ENCODE measurements at regions not wholly inside any gene's neighbourhood (a gene's known extent, or its start where the extent isn't known, plus 50 kb on each side); places are given as distances from the start of the nearest gene placed in this dataset.
"Not testable (repeated sequence)": the region's sequence is repeated elsewhere in the genome, so short reads cannot be mapped to it uniquely, and the experiment has no call there.

DNA sequence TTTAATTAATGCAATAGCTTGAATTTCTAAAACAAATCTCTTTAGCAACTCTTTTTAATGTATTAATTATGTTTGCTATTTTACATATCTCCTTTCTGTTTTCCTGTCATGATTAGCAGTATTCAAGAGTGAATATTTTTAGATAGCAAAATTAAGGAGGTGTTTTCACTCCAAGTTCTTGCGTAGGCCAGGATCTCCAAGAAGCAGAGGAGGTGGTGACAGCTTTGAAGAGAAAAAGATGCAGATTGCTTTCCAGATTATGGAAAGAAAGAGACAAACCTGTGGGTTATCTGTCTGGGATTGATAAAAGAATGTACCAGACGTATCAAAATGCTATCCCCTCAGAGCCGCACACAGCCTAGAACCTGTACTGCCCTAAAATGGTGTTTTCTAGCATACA lies 163.5 kb upstream of the FAM98A start:
- FAIRE-seq (no peak), DNase-seq (ENCODE audit: low spot score) (no peak)

DNA sequence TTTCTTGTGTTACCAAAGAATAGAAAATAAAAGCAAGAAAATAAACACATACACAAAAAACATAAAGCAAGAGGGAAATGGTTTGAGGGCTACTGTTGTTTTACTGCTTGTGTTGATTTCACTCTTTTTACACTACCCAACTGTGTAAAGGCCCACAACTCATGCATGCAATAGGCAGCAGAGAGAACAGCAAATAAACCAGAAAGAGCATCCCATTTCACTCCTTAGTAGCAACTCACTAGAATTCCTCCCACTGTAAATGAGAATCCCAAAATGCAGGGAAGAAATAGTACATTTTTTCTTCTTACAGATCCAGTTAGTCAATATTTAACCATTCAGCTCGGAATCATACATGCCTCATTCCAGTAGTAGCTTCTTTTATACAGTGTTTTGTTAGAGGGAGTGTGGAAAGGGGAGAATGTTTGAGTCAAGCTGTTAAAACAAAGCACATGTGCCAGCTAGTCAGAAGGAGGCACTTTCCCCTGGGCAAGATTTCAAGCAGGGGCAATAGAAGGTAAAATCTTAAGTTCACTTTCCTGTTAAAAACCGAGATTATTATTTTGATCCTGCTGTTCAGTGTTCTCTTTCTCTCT lies 147.2 kb upstream of the FAM98A start:
- FAIRE-seq = no peak
- no peak for DNase-seq (ENCODE audit: low spot score)

DNA sequence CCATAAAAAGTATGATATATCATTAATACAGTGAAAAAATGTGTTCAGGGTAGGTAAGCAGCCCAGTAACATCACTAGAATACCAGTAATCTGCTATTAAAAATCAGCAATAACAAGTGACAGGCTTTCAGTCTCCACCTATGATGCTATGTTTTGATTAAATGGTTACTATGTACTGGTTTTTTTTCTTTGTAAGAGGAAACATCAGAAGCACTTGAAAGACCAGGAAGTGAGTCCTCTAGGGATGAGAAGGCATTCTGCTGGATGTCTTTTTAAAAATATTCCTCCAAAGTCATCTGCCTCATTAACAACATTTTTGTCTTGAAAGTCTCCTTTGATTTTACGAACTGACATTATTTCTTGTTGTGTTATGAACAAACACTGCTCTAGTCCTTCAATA lies 136.0 kb upstream of the FAM98A start:
- FAIRE-seq (no peak), DNase-seq (ENCODE audit: low spot score) (no peak)

DNA sequence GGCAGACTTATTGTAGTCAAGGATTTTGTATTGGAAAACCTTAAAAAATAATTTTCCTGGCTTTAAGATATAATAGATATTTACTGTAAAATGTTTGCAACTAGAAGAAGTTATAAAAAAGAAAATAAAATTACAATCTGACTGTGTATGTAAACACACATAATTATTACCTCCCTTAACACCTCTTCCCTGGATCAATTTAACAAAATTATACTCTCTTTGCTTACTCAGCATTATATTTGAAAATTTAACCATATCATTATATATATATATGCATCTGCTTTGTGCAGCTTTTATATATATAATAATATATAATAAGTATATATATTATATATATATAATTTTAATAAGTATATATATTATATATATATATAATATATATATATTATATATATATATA lies 131.7 kb upstream of the FAM98A start:
- DNase-seq (ENCODE audit: low spot score) (no peak), FAIRE-seq (no peak)

DNA sequence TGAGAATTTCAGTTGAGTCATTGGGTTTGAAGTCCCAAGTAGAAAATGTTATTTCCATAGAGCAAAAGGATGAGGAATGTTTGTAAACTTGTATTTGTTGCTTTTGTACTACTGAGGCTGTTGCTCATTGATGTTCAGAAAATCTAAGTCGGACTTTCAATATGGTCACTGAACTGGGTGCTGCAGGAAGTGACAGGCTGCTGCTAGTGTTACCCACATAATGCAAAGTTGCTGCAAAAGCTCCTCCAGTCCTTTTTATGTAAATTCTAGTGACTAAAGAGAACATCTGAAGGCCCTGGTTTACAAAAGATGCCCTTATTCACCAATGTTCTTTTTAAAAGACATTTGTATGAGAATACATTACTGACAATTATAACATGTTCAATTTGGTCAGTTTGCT lies 131.1 kb upstream of the FAM98A start:
- DNase-seq (ENCODE audit: low spot score) (no peak), FAIRE-seq (no peak)

DNA sequence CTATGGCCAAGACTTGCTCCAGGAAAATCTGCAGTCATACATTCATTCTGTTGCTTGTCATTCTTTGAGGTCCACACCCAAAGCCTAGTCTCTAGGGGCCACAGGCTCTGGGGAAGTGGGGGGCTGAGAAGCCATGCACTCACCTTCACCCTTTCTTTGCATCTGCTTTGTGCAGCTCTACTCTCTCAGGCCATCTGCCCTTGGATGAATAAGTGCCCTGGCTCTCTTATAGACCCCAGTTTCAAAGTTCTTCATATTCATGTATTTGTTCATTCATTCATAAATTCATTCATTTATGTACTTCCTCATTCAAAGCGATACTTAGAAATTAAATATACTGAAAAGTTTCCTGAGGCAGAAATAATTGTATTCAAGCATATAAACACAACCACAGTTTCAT lies 130.3 kb upstream of the FAM98A start:
- DNase-seq (ENCODE audit: low spot score) = no peak
- no peak for FAIRE-seq

DNA sequence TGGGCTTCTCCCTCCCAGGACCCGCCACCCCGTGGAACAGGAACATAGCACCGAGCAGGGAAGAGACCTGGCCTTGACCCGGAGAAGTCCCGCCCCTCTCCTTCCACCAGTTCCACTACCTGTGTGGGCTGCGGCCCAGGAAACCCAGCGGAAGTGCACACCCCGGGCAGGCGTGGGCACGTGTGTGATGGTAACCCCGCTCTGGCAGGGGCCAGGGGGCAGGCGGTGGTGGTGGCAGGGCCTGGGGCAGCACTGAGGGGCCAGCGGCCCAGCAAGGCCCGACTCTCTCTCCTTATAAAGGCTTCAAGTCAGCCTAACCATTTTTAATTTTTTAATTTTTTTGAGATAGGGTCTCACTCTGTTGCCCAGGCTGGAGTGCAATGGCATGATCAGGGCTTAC lies 129.0 kb upstream of the FAM98A start:
- DNase-seq (ENCODE audit: low spot score) (no peak), FAIRE-seq (no peak)

DNA sequence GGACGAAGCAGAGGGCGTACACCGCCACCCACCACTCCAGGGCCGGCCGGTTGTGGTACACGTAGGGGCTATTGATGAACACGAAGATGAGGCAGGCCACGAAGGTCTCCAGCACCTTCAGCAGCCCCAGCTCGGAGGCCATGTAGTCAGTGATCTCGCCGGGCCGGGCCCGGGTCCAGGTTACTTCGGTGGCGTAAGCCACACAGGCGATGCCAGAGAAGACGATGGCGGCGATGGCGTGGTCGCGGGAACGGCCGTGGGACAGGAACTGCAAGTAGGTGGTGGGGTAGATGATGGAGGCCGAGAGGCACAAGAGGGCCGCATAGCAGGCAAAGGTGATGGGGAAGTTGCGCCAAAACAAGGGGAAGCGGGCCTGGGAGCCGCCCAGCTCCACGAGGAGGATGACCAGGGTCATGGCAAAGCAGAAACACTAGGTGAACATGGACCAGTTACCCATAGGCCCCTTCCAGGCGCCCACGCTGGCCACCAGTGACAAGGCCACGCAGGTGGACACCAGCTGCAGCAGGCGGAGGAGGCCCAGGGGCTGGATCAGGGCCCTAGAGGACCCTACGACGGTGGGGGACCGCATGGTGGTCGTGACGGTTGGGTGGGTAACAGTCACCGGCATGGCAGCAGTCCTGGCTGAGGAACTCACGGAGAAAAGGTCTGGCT lies 128.4 kb upstream of the FAM98A start:
- DNase-seq (ENCODE audit: low spot score) (no peak), FAIRE-seq (no peak)

DNA sequence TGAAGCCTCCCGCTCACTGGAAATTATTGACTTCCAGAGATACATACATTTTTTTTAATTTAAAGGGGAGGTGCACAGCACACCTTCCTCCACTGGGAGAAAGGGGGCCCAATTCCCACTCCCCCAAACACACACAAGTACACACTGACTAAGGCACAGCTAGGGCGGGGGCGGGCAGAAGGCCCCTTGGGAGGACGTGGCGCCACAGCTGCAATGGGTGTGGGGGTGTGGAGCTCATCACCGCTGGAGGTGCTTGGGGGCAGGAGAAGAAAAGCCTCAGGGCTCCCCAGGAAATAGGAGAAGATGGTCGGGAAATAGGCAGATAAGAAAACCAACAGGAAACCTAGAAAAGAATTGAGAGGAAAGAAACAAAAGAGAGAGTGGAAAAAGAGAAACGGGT lies 127.3 kb upstream of the FAM98A start:
- no peak for FAIRE-seq
- DNase-seq (ENCODE audit: low spot score) = no peak

DNA sequence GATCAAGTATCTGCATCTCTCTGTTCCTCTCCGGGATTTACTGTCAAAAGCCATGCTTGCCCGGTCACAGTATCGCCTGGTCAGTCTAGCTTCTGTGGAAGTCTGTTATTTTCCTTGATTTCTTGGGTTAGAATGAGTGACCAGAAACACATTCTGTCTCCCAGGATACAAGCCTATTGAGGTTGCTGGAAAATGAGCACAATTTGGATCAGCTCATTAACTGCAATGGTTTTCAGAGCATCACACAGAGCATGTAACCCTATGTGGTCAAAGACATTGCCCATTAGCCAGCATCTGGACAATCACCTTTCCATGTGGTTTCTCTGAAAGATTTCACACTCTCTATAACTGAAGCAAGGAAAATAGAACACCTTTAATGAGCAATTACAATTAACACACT lies 124.2 kb upstream of the FAM98A start:
- FAIRE-seq (no peak), DNase-seq (ENCODE audit: low spot score) (no peak)

DNA sequence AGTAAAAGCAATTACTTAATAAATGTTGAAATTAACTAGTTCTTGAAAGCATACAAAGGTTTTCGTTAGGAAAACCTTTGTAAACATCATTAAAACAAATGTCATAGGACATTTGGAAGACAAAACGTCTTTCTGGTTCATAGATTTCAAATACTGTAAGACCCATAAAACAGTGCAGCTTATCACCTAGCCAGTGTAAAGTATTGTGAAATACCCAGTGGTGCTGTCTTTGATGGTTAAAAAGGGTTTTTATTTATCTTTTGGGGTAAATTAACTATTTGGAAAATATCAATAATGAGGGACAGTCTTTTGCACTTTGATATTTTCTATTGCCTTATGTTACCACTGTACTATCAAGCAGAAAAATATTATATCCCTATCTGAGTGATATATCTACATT lies 120.0 kb upstream of the FAM98A start:
- DNase-seq (ENCODE audit: low spot score) (no peak), FAIRE-seq (no peak)

DNA sequence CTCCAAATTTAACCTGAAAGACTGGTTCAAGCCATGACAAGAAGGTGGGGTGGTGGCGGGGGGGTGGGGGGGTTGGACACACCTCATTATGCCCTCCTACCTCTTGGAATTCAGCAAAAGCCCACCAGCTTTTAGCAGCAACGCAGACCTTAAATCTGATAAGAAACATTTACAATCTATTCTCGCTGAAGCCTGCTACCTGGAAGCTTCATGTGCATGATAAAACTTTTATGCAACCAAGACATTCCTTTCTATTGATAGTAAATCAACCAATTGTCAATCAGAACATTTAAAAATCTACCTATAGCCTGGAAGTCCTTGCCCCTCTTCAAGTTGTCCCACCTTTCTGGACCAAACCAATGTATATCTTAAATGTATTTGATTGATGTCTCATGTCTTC lies 113.6 kb upstream of the FAM98A start:
- no peak for FAIRE-seq
- DNase-seq (ENCODE audit: low spot score) = no peak

DNA sequence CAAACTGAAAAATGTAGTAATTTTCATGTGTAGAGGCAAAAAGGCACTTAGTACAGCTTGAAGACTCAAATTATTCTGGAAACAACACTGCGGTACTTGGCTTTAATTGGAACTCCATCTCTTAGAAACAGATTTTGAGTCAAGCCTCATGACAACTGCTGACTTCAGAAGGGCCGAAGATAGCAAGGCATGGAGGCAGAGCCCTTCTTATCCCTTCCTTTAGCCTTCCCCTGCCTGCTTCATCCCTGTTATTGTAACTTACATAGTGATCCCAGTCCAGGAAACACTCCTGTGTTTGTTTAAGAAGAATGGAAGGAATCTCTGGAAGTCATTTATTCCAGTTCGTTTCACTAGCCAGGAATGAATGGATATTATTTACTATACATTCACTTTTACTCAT lies 110.9 kb upstream of the FAM98A start:
- FAIRE-seq = no peak
- no peak for DNase-seq (ENCODE audit: low spot score)

DNA sequence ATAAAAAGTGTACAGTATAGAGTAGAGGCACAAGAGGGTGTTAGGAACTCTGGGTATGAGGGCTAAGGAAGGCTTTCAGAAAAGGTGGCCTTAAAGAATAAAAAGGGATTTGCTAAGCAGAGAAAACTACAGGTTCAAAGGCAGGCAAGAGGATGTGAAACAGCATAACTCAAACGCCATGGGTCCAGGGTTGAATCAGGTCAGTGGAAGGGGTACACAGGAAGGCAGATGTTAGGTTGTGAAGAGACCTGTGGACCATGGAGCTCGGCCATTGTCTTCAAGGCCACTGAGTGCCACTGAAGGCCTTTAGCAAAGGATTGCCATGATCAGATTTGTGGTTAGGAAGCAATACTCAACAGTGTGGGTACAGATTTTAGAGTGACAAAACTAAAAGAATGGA lies 108.2 kb upstream of the FAM98A start:
- DNase-seq (ENCODE audit: low spot score) = no peak
- peak; percentile 5 for FAIRE-seq

DNA sequence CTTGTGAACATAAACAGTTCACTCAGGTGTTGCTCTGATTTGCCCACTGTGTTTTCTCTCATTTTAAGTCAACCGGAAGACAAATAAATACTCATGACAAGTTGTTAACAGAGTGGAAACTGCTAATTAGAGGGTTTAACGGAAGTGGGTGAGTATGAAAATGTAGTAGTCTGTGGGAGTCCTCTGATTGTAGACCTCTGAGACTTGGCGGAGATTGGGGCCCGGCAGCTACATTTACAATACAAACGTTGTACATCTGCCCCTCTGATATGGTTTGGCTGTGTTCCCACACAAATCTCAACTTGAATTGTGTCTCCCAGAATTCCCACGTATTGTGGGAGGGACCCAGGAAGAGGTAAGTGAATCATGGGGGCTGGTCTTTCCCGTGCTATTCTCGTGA lies 107.3 kb upstream of the FAM98A start:
- DNase-seq (ENCODE audit: low spot score) = no peak
- FAIRE-seq = peak; percentile 27

DNA sequence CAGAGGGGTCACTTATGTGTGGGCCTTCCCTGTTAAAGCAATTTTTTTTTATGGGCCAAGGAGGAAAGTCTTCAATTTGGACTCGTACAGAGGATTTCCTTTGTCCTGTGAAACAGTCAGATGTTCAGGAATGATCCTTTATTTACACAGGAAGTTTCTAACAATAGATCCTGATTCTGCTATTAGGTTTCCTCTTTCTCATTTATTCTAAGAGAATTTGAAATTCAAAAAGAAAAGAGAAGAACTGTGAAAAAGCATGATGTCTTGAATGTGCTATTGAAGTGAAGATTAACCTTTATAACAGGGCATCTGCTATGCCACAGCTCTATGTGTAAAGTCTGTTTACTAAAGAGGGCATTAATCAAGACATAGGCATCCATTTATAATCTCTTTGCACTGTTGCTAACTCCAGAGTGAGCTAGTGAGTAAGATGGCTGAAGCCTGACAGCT lies 105.3 kb upstream of the FAM98A start:
- DNase-seq (ENCODE audit: low spot score) (no peak), FAIRE-seq (no peak)

DNA sequence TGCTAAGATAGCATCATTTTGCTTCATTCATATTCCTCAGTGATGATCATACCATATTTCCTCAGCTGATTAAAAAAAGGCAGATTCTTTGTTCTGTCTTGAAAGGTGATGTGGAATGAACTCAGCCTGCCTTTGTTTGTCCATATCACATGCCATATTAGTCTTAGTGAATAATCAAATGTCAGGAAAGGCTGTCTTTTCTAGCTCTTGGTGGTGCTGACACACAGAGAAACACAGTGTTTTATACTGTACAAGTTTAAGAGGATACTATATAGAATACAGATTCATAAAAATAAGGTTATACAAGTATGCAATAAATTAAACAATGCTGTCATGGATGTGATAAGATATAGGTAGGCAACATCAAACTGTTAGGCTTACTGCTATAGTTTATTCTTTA lies 97.1 kb upstream of the FAM98A start:
- FAIRE-seq (no peak), DNase-seq (ENCODE audit: low spot score) (no peak)

DNA sequence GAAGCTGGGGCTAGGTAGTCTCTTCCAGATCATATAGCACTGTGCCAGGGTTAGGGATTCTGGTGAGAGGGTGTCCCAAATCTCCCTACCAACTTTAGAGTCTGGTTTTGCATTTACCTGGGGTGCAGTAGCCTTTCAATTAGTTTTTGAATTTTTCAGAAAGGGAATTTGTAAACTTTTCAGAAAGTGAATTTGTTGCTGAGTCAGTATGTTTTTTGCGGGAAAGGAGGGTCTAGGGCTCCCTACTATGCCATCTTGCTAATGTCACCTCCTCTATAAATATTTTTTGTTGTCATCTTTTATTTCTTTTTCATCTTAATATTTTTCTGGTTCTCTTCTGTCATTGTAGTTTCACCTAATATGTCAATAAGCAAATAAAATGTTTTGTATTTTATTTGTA lies 95.8 kb upstream of the FAM98A start:
- no peak for FAIRE-seq
- no peak for DNase-seq (ENCODE audit: low spot score)

DNA sequence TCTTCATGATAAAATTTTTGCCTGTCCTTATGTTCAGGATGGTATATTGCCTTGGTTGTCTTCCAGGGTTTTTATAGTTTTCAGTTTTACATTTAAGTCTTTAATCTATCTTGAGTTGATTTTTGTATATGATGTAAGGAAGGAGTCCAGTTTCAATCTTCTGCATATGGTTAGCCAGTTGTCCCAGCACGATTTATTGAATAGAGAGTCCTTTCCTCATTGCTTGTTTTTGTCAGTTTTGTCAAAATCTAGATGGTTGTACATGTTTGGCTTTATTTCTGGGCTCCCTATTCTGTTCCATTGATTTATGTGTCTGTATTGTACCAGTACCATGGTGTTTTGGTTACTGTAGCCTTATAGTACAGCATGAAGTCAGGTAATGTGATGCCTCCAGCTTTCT lies 91.6 kb upstream of the FAM98A start:
- not testable (repeated sequence) for FAIRE-seq; DNase-seq (ENCODE audit: low spot score)

DNA sequence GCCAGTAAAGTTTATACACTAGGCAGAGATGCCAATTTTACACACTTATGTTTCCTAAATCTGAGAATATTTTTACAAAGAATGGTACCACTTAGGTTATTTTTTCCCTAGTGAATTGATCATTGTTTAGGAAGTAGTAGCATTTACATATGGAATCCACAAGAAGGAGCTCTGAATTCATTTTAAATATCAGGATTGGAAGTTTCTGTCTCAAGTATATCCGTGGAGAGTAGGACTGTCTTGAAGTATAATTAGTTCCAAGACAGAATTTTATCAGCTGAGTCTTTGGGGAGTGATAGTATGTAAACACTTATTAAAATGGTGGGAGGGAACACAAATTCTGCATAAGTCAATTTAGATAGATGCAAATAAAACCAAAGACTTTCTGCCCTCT lies 82.3 kb upstream of the FAM98A start:
- DNase-seq (ENCODE audit: low spot score) (no peak), FAIRE-seq (no peak)

DNA sequence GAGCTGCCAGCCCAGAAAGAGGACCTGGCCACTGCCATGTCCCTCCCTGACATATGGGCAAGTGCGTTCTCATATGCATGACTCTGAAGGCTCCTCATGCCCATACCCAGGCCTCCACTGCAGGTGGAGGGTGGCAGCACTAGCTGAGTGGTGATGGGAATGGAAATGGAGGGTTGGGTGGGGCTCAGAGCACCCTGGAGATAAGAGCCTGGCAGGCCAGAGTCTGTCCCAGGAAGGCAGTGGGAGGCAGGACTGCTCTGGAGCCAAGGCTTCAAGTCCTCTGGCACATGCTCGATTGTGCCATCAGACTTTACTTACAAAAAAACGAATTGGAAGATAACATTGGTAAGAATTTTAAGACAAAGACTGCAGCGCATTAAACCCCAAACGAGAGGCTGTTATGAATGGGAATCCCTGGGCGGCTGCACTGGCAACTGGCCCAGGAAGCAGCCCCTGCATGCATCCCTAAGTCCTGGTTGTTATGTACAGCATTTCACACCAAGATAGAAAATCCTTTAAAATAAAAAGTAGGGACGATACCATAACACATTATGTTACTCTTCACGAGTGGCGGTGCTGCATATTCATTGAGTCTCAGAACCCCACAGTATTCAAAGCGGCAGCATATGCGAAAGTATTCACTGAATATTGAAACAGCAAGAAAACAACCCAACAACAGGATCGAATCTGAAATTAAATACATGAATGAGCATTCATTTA lies 81.7 kb upstream of the FAM98A start:
- DNase-seq (ENCODE audit: low spot score) = no peak
- no peak for FAIRE-seq

DNA sequence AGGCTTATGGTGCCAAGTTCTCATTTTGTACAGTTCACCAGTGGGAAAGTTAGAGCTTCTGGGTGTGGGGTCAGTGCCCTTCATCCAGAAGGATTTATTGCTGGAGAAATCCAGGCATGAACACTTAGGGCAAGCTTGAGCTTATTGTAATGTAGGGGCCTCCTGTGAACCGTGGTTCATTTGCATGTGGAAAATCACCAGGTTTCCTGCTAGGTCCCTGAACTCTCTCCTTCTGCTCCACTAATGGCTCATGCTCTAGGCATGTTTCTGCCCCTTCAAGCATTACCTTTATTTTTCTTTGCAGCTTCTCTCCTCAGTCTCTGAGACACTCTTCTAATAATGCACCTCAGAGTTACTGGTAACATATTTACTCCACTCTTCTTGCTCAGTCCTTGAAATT lies 79.3 kb upstream of the FAM98A start:
- DNase-seq (ENCODE audit: low spot score) = no peak
- no peak for FAIRE-seq

DNA sequence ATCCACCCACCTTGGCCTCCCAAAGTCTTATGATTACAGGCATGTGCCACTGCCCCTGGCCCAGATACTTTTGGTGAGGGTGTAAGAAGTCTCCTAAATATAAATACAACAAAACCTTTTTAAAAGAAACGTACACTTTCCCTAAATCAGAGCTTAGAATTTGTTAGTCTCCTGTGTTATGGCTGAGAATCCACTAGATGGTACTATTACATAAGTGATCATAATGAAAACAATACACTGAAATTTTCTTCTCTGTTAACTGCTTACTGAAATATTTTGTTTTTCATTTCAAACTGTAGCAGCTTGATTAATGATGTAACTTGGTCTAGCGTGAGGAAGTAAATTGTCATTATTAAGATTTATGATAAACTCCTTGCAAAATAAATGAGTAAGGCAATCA lies 74.8 kb upstream of the FAM98A start:
- no peak for FAIRE-seq
- DNase-seq (ENCODE audit: low spot score) = no peak
